Astrocyte (in vitro differentiated cells and primary cell): ENCODE measurements at regions not wholly inside any gene's neighbourhood (a gene's known extent, or its start where the extent isn't known, plus 50 kb on each side); places are given as distances from the start of the nearest gene placed in this dataset.

Experiments used
- DNase-seq: peaks from one replicate; pipeline ENCODE4 v3.0.0-alpha.2; 2010; ENCODE audit warnings: low read depth
- FAIRE-seq: peaks from 2 replicates; lab custom pipeline; 2011; peaks lifted over from hg19 to GRCh38; lab: Jason Lieb, UNC
- H2AFZ ChIP-seq: 2 replicates; pipeline ENCODE4 v1.6.0; 2012; ENCODE audit warnings: low read depth, low read length, inconsistent platforms
- H3K27ac ChIP-seq: 2 replicates; pipeline ENCODE4 v1.5.1; 2011; ENCODE audit warnings: low read depth, low read length, inconsistent platforms
- H3K27me3 ChIP-seq: 2 replicates; pipeline ENCODE4 v1.6.0; 2011; ENCODE audit warnings: low read length, inconsistent platforms; ENCODE audit not compliant: insufficient read depth
- H3K36me3 ChIP-seq: 2 replicates; pipeline ENCODE4 v1.5.1; 2011; ENCODE audit warnings: low read length, inconsistent platforms; ENCODE audit not compliant: insufficient read depth
- H3K4me1 ChIP-seq: 2 replicates; pipeline ENCODE4 v1.5.1; 2011; ENCODE audit warnings: low read length, inconsistent platforms; ENCODE audit not compliant: insufficient read depth
- H3K4me2 ChIP-seq: 2 replicates; pipeline ENCODE4 v1.6.0; 2012; ENCODE audit warnings: low read length, inconsistent platforms
- H3K4me3 ChIP-seq: 2 replicates; pipeline ENCODE4 v1.5.1; 2011; ENCODE audit warnings: low read depth, mild to moderate bottlenecking, low read length, inconsistent platforms; ENCODE audit not compliant: insufficient read depth
- H3K79me2 ChIP-seq: 2 replicates; pipeline ENCODE4 v1.6.0; 2012; ENCODE audit warnings: mild to moderate bottlenecking, low read length, inconsistent platforms; ENCODE audit not compliant: insufficient read depth
- H3K9ac ChIP-seq: 2 replicates; pipeline ENCODE4 v1.6.0; 2012; ENCODE audit warnings: mild to moderate bottlenecking, low read length, inconsistent platforms
- H3K9me3 ChIP-seq: 2 replicates; pipeline ENCODE4 v1.5.1; 2012; ENCODE audit warnings: low read depth, mild to moderate bottlenecking, low read length, inconsistent platforms; ENCODE audit not compliant: insufficient read depth
- H4K20me1 ChIP-seq: 2 replicates; pipeline ENCODE4 v1.6.0; 2012; ENCODE audit warnings: low read length, inconsistent platforms; ENCODE audit not compliant: insufficient read depth
- H3K27ac Mint-ChIP-seq: one replicate; pipeline ENCODE4 v1.8.0; 2021; ENCODE audit warnings: mild to moderate bottlenecking, mixed read lengths; ENCODE audit not compliant: unreplicated experiment
- H3K27me3 Mint-ChIP-seq: one replicate; pipeline ENCODE4 v1.8.0; 2021; ENCODE audit warnings: low read depth, mixed read lengths; ENCODE audit not compliant: unreplicated experiment
- H3K36me3 Mint-ChIP-seq: one replicate; pipeline ENCODE4 v1.8.0; 2021; ENCODE audit warnings: low read depth, mixed read lengths; ENCODE audit not compliant: unreplicated experiment
- H3K4me1 Mint-ChIP-seq: one replicate; pipeline ENCODE4 v1.8.0; 2021; ENCODE audit warnings: low read depth, mixed read lengths; ENCODE audit not compliant: unreplicated experiment
- H3K4me3 Mint-ChIP-seq: one replicate; pipeline ENCODE4 v1.8.0; 2021; ENCODE audit warnings: mild to moderate bottlenecking, moderate library complexity, mixed read lengths; ENCODE audit not compliant: unreplicated experiment
- H3K9me3 Mint-ChIP-seq: one replicate; pipeline ENCODE4 v1.8.0; 2021; ENCODE audit warnings: mild to moderate bottlenecking, mixed read lengths; ENCODE audit not compliant: unreplicated experiment
- CTCF ChIP-seq: IDR thresholded peaks from 2 replicates; pipeline ENCODE4 v1.5.1; 2011; ENCODE audit warnings: low read depth, mild to moderate bottlenecking, inconsistent platforms, low read length, moderate library complexity; ENCODE audit not compliant: insufficient read depth
- EZH2 ChIP-seq: IDR thresholded peaks from 2 replicates; pipeline ENCODE4 v1.6.1; 2012; ENCODE audit warnings: mild to moderate bottlenecking, low read length, inconsistent platforms; ENCODE audit not compliant: insufficient read depth

- Histone ChIP-seq H3K9me3 (no peaks in the 10 kb centered on the region), H3K4me3 (no peak overlapping the region), H4K20me1 (no peaks in the 10 kb centered on the region), H3K79me2 (no peaks in the 10 kb centered on the region), H3K4me1 (peaks cover 3% of the 10 kb centered on the region), H3K9ac (no peak overlapping the region), H3K27ac (no peak overlapping the region), H3K27me3 (peaks cover 12% of the 10 kb centered on the region), H3K4me2 (no peak overlapping the region), H3K36me3 (no peaks in the 10 kb centered on the region), H2AFZ (no peak overlapping the region)
- H3K4me1 Mint-ChIP-seq: peaks cover 15% of the 10 kb centered on the region
- H3K4me3 Mint-ChIP-seq: no peak overlapping the region
- peaks cover 14% of the 10 kb centered on the region for H3K27me3 Mint-ChIP-seq
- no peak for DNase-seq
- TF ChIP-seq EZH2 (no peak), CTCF (no peak)
- peaks cover 7% of the 10 kb centered on the region for H3K9me3 Mint-ChIP-seq
- no peaks in the 10 kb centered on the region for H3K36me3 Mint-ChIP-seq
- no peak overlapping the region for H3K27ac Mint-ChIP-seq
- no peak for FAIRE-seq
Measured at GRCh38 chr9:38253200-38253599, 139.3 kb upstream of the ALDH1B1 start.

- TF ChIP-seq CTCF (no peak), EZH2 (no peak)
- peaks cover 15% of the 10 kb centered on the region for H3K4me1 Mint-ChIP-seq
Measured at GRCh38 chr9:38251036-38251860, 141.3 kb upstream of the ALDH1B1 start.

More at GRCh38 chr9:38251036-38251860, 141.3 kb upstream of the ALDH1B1 start:
- Mint-ChIP-seq H3K36me3 (peaks cover 2% of the 10 kb centered on the region), H3K4me3 (no peak overlapping the region), H3K27ac (no peak overlapping the region), H3K27me3 (peaks cover 13% of the 10 kb centered on the region), H3K9me3 (peaks cover 9% of the 10 kb centered on the region)
- DNase-seq (no peak), FAIRE-seq (no peak)
- Histone ChIP-seq H3K36me3 (no peaks in the 10 kb centered on the region), H4K20me1 (no peaks in the 10 kb centered on the region), H3K79me2 (no peaks in the 10 kb centered on the region), H3K4me3 (no peak overlapping the region), H3K4me1 (peaks cover 3% of the 10 kb centered on the region), H2AFZ (no peak overlapping the region), H3K27me3 (peaks cover 13% of the 10 kb centered on the region), H3K9ac (no peak overlapping the region), H3K9me3 (no peaks in the 10 kb centered on the region), H3K4me2 (no peak overlapping the region), H3K27ac (no peak overlapping the region)
